GM23338 (cell line): ENCODE measurements at regions not wholly inside any gene's neighbourhood (a gene's known extent, or its start where the extent isn't known, plus 50 kb on each side); places are given as distances from the start of the nearest gene placed in this dataset.

ENCODE experiments used
- ATAC-seq: fragments of 200-7000 bp; cut with Tn5 transposase; 3 replicates; pipeline ENCODE4 v1.9.1; 2020
- DNase-seq: peaks from one replicate; pipeline ENCODE4 v3.0.0-alpha.2; 2015; ENCODE audit warnings: low spot score
- H2AFZ ChIP-seq: fragments of 200-600 bp; sonication (generic); 2 replicates; pipeline ENCODE4 v1.8.0; 2016; ENCODE audit warnings: antibody characterized with exemption, mild to moderate bottlenecking, moderate library complexity
- H3F3A ChIP-seq: fragments of 200-600 bp; sonication (generic); replicated peaks from 2 replicates; pipeline ENCODE4 v1.8.0; 2017; ENCODE audit warnings: antibody characterized with exemption, mixed run types, low read depth
- H3K27ac ChIP-seq: fragments of 200-600 bp; sonication (generic); 2 replicates; pipeline ENCODE4 v1.6.1; 2016; ENCODE audit warnings: low read depth
- H3K27me3 ChIP-seq: fragments of 200-600 bp; sonication (generic); 2 replicates; pipeline ENCODE4 v1.8.0; 2016; ENCODE audit warnings: mild to moderate bottlenecking, mixed run types, moderate library complexity; ENCODE audit not compliant: insufficient read depth
- H3K36me3 ChIP-seq: fragments of 200-600 bp; sonication (generic); 2 replicates; pipeline ENCODE4 v1.8.0; 2016; ENCODE audit warnings: mild to moderate bottlenecking; ENCODE audit not compliant: insufficient read depth
- H3K4me1 ChIP-seq: fragments of 200-600 bp; sonication (generic); 2 replicates; pipeline ENCODE4 v1.8.0; 2016; ENCODE audit warnings: mild to moderate bottlenecking, moderate library complexity; ENCODE audit not compliant: insufficient read depth
- H3K4me2 ChIP-seq: fragments of 200-600 bp; sonication (generic); 2 replicates; pipeline ENCODE4 v1.7.1; 2017; ENCODE audit warnings: mixed run types
- H3K4me3 ChIP-seq: fragments of 200-600 bp; sonication (generic); 2 replicates; pipeline ENCODE4 v1.6.1; 2016; ENCODE audit warnings: mixed run types
- H3K79me2 ChIP-seq: fragments of 200-600 bp; sonication (generic); replicated peaks from 2 replicates; pipeline ENCODE4 v1.8.0; 2017; ENCODE audit warnings: mild to moderate bottlenecking; ENCODE audit not compliant: insufficient read depth
- H3K9me2 ChIP-seq: fragments of 200-600 bp; sonication (generic); 2 replicates; pipeline ENCODE4 v1.8.0; 2017; ENCODE audit not compliant: insufficient read depth
- H4K20me1 ChIP-seq: fragments of 200-600 bp; sonication (generic); replicated peaks from 2 replicates; pipeline ENCODE4 v1.8.0; 2017; ENCODE audit warnings: mild to moderate bottlenecking; ENCODE audit not compliant: insufficient read depth
- H3K27ac Mint-ChIP-seq: 2 replicates; pipeline ENCODE4 v1.8.0; 2020; ENCODE audit warnings: inconsistent platforms, mild to moderate bottlenecking, moderate library complexity, mixed read lengths
- H3K27me3 Mint-ChIP-seq: 3 replicates; pipeline ENCODE4 v1.8.0; 2022; ENCODE audit warnings: low read depth, mild to moderate bottlenecking, moderate library complexity, mixed read lengths, inconsistent platforms; ENCODE audit not compliant: insufficient read depth, poor library complexity
- H3K36me3 Mint-ChIP-seq: 3 replicates; pipeline ENCODE4 v1.8.0; 2021; ENCODE audit warnings: low read depth, mild to moderate bottlenecking, inconsistent platforms, moderate library complexity, mixed read lengths
- H3K4me1 Mint-ChIP-seq: 3 replicates; pipeline ENCODE4 v1.8.0; 2020; ENCODE audit warnings: mild to moderate bottlenecking, inconsistent platforms, mixed read lengths
- H3K4me3 Mint-ChIP-seq: 3 replicates; pipeline ENCODE4 v1.8.0; 2021; ENCODE audit warnings: moderate library complexity, mild to moderate bottlenecking, inconsistent platforms, mixed read lengths
- H3K9me3 Mint-ChIP-seq: 3 replicates; pipeline ENCODE4 v1.8.0; 2020; ENCODE audit warnings: moderate library complexity, mild to moderate bottlenecking, inconsistent platforms, mixed read lengths
- CREB1 ChIP-seq: fragments of 250-450 bp; sonication (Bioruptor Pico); IDR thresholded peaks from 2 replicates; pipeline ENCODE4 v1.5.0; 2020; ENCODE audit warnings: low read depth, mild to moderate bottlenecking, moderate library complexity
- CTCF ChIP-seq, 2 experiments: fragments of 200-600 bp in 1 of 2; sonication (generic) in 1 of 2; conservative IDR thresholded peaks; 2 replicates each; pipeline versions ENCODE4 v1.5.1 to v1.6.1; 2016 to 2017; ENCODE audit warnings: antibody characterized with exemption in 2 of 2, low read depth in 2 of 2, mild to moderate bottlenecking in 2 of 2, moderate library complexity in 1 of 2
- EZH2 ChIP-seq: fragments of 200-600 bp; sonication (generic); IDR thresholded peaks from one replicate; pipeline ENCODE4 v1.8.0; 2017; ENCODE audit warnings: antibody characterized with exemption, mild to moderate bottlenecking, low read depth; ENCODE audit not compliant: unreplicated experiment
- EZH2phosphoT487 ChIP-seq: fragments of 200-600 bp; sonication (generic); IDR thresholded peaks from one replicate; pipeline ENCODE4 v1.8.1; 2018; ENCODE audit warnings: antibody characterized with exemption; ENCODE audit not compliant: unreplicated experiment
- JUNB ChIP-seq: IDR thresholded peaks from one replicate; pipeline ENCODE4 v1.6.1; 2016; ENCODE audit warnings: antibody characterized with exemption; ENCODE audit not compliant: unreplicated experiment
- NANOG ChIP-seq: IDR thresholded peaks from 2 replicates; pipeline ENCODE4 v1.6.1; 2016; ENCODE audit warnings: antibody characterized with exemption, borderline replicate concordance
- POLR2AphosphoS5 ChIP-seq: IDR thresholded peaks from 2 replicates; pipeline ENCODE4 v1.6.1; 2016; ENCODE audit warnings: antibody characterized with exemption, low read depth
- STAT1 ChIP-seq: IDR thresholded peaks from one replicate; pipeline ENCODE4 v1.6.1; 2016; ENCODE audit warnings: antibody characterized with exemption; ENCODE audit not compliant: unreplicated experiment
- ZNF114 ChIP-seq: fragments of 250-450 bp; sonication (Bioruptor Pico); IDR thresholded peaks from 2 replicates; pipeline ENCODE4 v1.5.0; 2020; ENCODE audit warnings: mild to moderate bottlenecking, moderate library complexity
- ZNF331 ChIP-seq: fragments of 250-450 bp; sonication (Bioruptor Pico); IDR thresholded peaks from 2 replicates; pipeline ENCODE4 v1.5.0; 2020; ENCODE audit warnings: low read depth, mild to moderate bottlenecking, moderate library complexity
- ZNF462 ChIP-seq: fragments of 250-450 bp; sonication (Bioruptor Pico); IDR thresholded peaks from 2 replicates; pipeline ENCODE4 v1.5.0; 2020; ENCODE audit warnings: mild to moderate bottlenecking, moderate library complexity
- TF ChIP-seq, protein P1 (sequence below): IDR thresholded peaks from 2 replicates; pipeline ENCODE4 v1.6.1; 2016; ENCODE audit warnings: antibody characterized with exemption
- TF ChIP-seq, protein P2 (sequence below): IDR thresholded peaks from one replicate; pipeline ENCODE4 v1.6.1; 2018; ENCODE audit warnings: antibody characterized with exemption; ENCODE audit not compliant: unreplicated experiment

GRCh38 chr14:54098536-54098935, 141.9 kb upstream of the BMP4 start:
- no peak overlapping the region for H3K27ac Mint-ChIP-seq

More at GRCh38 chr14:54098536-54098935, 141.9 kb upstream of the BMP4 start:
- H2AFZ ChIP-seq = no peak overlapping the region
- H3K9me2 ChIP-seq = peaks cover 4% of the 10 kb centered on the region
- Mint-ChIP-seq H3K9me3 (peaks cover 18% of the 10 kb centered on the region), H3K27me3 (peaks cover 2% of the 10 kb centered on the region), H3K4me1 (no peaks in the 10 kb centered on the region), H3K4me3 (no peak overlapping the region), H3K36me3 (no peaks in the 10 kb centered on the region; the same call in 1 of the 3 replicates)
- no peaks in the 10 kb centered on the region for H3K4me1 ChIP-seq
- no peak for DNase-seq
- no peaks in the 10 kb centered on the region for H3F3A ChIP-seq
- 0 out of 2 replicates have a peak, but pooled peaks cover 2% of the 10 kb centered on the region for H3K36me3 ChIP-seq
- no peak overlapping the region for H3K4me2 ChIP-seq
- H3K27ac ChIP-seq = no peak overlapping the region
- ATAC-seq = no peak
- H3K4me3 ChIP-seq = no peak overlapping the region
- no peaks in the 10 kb centered on the region for H3K27me3 ChIP-seq
- TF ChIP-seq ZNF114 (no peak), ZNF331 (CRISPR knock-in tag) (no peak), STAT1 (no peak), EZH2phosphoT487 (no peak), EZH2 (no peak), NANOG (no peak), JUNB (no peak), POLR2AphosphoS5 (no peak), ZNF462 (CRISPR knock-in tag) (no peak), CREB1 (CRISPR knock-in tag) (no peak), CTCF (conservative IDR thresholded peaks at IDR 0.05; ENCODE audit: low read depth in 2 of 2) (no peak)
- TF ChIP-seq, protein P1, sequence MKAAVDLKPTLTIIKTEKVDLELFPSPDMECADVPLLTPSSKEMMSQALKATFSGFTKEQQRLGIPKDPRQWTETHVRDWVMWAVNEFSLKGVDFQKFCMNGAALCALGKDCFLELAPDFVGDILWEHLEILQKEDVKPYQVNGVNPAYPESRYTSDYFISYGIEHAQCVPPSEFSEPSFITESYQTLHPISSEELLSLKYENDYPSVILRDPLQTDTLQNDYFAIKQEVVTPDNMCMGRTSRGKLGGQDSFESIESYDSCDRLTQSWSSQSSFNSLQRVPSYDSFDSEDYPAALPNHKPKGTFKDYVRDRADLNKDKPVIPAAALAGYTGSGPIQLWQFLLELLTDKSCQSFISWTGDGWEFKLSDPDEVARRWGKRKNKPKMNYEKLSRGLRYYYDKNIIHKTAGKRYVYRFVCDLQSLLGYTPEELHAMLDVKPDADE = no peak
- TF ChIP-seq, protein P2, sequence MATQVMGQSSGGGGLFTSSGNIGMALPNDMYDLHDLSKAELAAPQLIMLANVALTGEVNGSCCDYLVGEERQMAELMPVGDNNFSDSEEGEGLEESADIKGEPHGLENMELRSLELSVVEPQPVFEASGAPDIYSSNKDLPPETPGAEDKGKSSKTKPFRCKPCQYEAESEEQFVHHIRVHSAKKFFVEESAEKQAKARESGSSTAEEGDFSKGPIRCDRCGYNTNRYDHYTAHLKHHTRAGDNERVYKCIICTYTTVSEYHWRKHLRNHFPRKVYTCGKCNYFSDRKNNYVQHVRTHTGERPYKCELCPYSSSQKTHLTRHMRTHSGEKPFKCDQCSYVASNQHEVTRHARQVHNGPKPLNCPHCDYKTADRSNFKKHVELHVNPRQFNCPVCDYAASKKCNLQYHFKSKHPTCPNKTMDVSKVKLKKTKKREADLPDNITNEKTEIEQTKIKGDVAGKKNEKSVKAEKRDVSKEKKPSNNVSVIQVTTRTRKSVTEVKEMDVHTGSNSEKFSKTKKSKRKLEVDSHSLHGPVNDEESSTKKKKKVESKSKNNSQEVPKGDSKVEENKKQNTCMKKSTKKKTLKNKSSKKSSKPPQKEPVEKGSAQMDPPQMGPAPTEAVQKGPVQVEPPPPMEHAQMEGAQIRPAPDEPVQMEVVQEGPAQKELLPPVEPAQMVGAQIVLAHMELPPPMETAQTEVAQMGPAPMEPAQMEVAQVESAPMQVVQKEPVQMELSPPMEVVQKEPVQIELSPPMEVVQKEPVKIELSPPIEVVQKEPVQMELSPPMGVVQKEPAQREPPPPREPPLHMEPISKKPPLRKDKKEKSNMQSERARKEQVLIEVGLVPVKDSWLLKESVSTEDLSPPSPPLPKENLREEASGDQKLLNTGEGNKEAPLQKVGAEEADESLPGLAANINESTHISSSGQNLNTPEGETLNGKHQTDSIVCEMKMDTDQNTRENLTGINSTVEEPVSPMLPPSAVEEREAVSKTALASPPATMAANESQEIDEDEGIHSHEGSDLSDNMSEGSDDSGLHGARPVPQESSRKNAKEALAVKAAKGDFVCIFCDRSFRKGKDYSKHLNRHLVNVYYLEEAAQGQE = no peak
- H4K20me1 ChIP-seq = no peaks in the 10 kb centered on the region
- no peaks in the 10 kb centered on the region for H3K79me2 ChIP-seq
